ENCODE measurements at regions not wholly inside any gene's neighbourhood (a gene's known extent, or its start where the extent isn't known, plus 50 kb on each side); places are given as distances from the start of the nearest gene placed in this dataset.
A peak's percentile ranks its signal among the peaks of the same experiment; 100 is the strongest.

GRCh38 chr2:21469564-21469963 lies 345.8 kb downstream of the TDRD15 start:
- no peak overlapping the region for H3K27ac ChIP-seq
- DNase-seq (ENCODE audit: low read depth in 1 of 2, low spot score in 2 of 2): no peak
- no peaks in the 10 kb centered on the region for H3K36me3 ChIP-seq
- H3K4me3 ChIP-seq: no peak overlapping the region
- H3K9me3 ChIP-seq (replicated peaks): no peaks in the 10 kb centered on the region
- H3K4me1 ChIP-seq (replicated peaks): peaks cover 38% of the 10 kb centered on the region
- H3K27me3 ChIP-seq (replicated peaks): no peaks in the 10 kb centered on the region

GRCh38 chr2:21480162-21480561 lies 356.4 kb downstream of the TDRD15 start:
- Histone ChIP-seq H3K36me3 (no peaks in the 10 kb centered on the region), H3K9me3 (replicated peaks) (no peaks in the 10 kb centered on the region), H3K4me3 (no peak overlapping the region), H3K27ac (no peak overlapping the region), H3K4me1 (replicated peaks) (no peaks in the 10 kb centered on the region), H3K27me3 (replicated peaks) (no peaks in the 10 kb centered on the region)
- DNase-seq (ENCODE audit: low read depth in 1 of 2, low spot score in 2 of 2): no peak

GRCh38 chr2:21484643-21485042 lies 360.9 kb downstream of the TDRD15 start:
- Histone ChIP-seq H3K27ac (no peak overlapping the region), H3K36me3 (no peaks in the 10 kb centered on the region), H3K4me1 (replicated peaks) (no peaks in the 10 kb centered on the region), H3K27me3 (replicated peaks) (no peaks in the 10 kb centered on the region), H3K9me3 (replicated peaks) (no peaks in the 10 kb centered on the region), H3K4me3 (no peak overlapping the region)
- DNase-seq (ENCODE audit: low read depth in 1 of 2, low spot score in 2 of 2): no peak

GRCh38 chr2:21486445-21486844 lies 362.7 kb downstream of the TDRD15 start:
- no peaks in the 10 kb centered on the region for H3K4me1 ChIP-seq (replicated peaks)
- no peak for DNase-seq (ENCODE audit: low read depth in 1 of 2, low spot score in 2 of 2)
- no peaks in the 10 kb centered on the region for H3K36me3 ChIP-seq
- H3K9me3 ChIP-seq (replicated peaks): no peaks in the 10 kb centered on the region
- H3K4me3 ChIP-seq: no peak overlapping the region
- H3K27ac ChIP-seq: no peak overlapping the region
- H3K27me3 ChIP-seq (replicated peaks): no peaks in the 10 kb centered on the region

GRCh38 chr2:21489080-21489479 lies 365.3 kb downstream of the TDRD15 start:
- no peaks in the 10 kb centered on the region for H3K36me3 ChIP-seq
- H3K27ac ChIP-seq: no peak overlapping the region
- no peak overlapping the region for H3K4me3 ChIP-seq
- no peaks in the 10 kb centered on the region for H3K9me3 ChIP-seq (replicated peaks)
- H3K4me1 ChIP-seq (replicated peaks): no peaks in the 10 kb centered on the region
- no peaks in the 10 kb centered on the region for H3K27me3 ChIP-seq (replicated peaks)
- no peak for DNase-seq (ENCODE audit: low read depth in 1 of 2, low spot score in 2 of 2)

GRCh38 chr2:21498016-21498415 lies 374.2 kb downstream of the TDRD15 start:
- H3K4me1 ChIP-seq (replicated peaks): peaks cover 5% of the 10 kb centered on the region; the same call in 1 of the 2 replicates
- no peak overlapping the region for H3K27ac ChIP-seq
- H3K36me3 ChIP-seq: no peaks in the 10 kb centered on the region
- DNase-seq (ENCODE audit: low read depth in 1 of 2, low spot score in 2 of 2): no peak
- H3K9me3 ChIP-seq (replicated peaks): peaks cover 3% of the 10 kb centered on the region; the same call in 1 of the 2 replicates
- H3K4me3 ChIP-seq: no peak overlapping the region
- H3K27me3 ChIP-seq (replicated peaks): no peaks in the 10 kb centered on the region

- H3K36me3 ChIP-seq: no peaks in the 10 kb centered on the region
- no peaks in the 10 kb centered on the region for H3K27me3 ChIP-seq (replicated peaks)
- H3K9me3 ChIP-seq (replicated peaks): peaks cover 3% of the 10 kb centered on the region; the same call in 1 of the 2 replicates
- H3K27ac ChIP-seq: no peak overlapping the region
- H3K4me3 ChIP-seq: no peak overlapping the region
- DNase-seq (ENCODE audit: low read depth in 1 of 2, low spot score in 2 of 2): peak in 1 of 2 experiments; percentile 22
- H3K4me1 ChIP-seq (replicated peaks): peaks cover 5% of the 10 kb centered on the region; the same call in 1 of the 2 replicates
Observed at GRCh38 chr2:21500401-21500945, 376.7 kb downstream of the TDRD15 start.

GRCh38 chr2:21501376-21502027 lies 377.7 kb downstream of the TDRD15 start:
- no peak overlapping the region for H3K27ac ChIP-seq
- peaks cover 5% of the 10 kb centered on the region; the same call in 1 of the 2 replicates for H3K4me1 ChIP-seq (replicated peaks)
- H3K4me3 ChIP-seq: no peak overlapping the region
- no peaks in the 10 kb centered on the region for H3K27me3 ChIP-seq (replicated peaks)
- H3K36me3 ChIP-seq: no peaks in the 10 kb centered on the region
- no peak for DNase-seq (ENCODE audit: low read depth in 1 of 2, low spot score in 2 of 2)
- H3K9me3 ChIP-seq (replicated peaks): peaks cover 3% of the 10 kb centered on the region; the same call in 1 of the 2 replicates

- no peaks in the 10 kb centered on the region for H3K27me3 ChIP-seq (replicated peaks)
- H3K4me1 ChIP-seq (replicated peaks): no peaks in the 10 kb centered on the region
- H3K36me3 ChIP-seq: no peaks in the 10 kb centered on the region
- DNase-seq (ENCODE audit: low read depth in 1 of 2, low spot score in 2 of 2): no peak
- no peak overlapping the region for H3K4me3 ChIP-seq
- no peaks in the 10 kb centered on the region for H3K9me3 ChIP-seq (replicated peaks)
- H3K27ac ChIP-seq: no peak overlapping the region
Observed at GRCh38 chr2:21515903-21516302, 392.1 kb downstream of the TDRD15 start.

- Histone ChIP-seq H3K27me3 (replicated peaks) (no peaks in the 10 kb centered on the region), H3K36me3 (no peaks in the 10 kb centered on the region), H3K9me3 (replicated peaks) (no peaks in the 10 kb centered on the region), H3K4me1 (replicated peaks) (no peaks in the 10 kb centered on the region), H3K4me3 (no peak overlapping the region), H3K27ac (no peak overlapping the region)
- no peak for DNase-seq (ENCODE audit: low read depth in 1 of 2, low spot score in 2 of 2)
Observed at GRCh38 chr2:21519412-21519811, 395.6 kb downstream of the TDRD15 start.

GRCh38 chr2:21519821-21520220 lies 396.1 kb downstream of the TDRD15 start:
- Histone ChIP-seq H3K27ac (no peak overlapping the region), H3K27me3 (replicated peaks) (no peaks in the 10 kb centered on the region), H3K4me3 (no peak overlapping the region), H3K9me3 (replicated peaks) (no peaks in the 10 kb centered on the region), H3K4me1 (replicated peaks) (no peaks in the 10 kb centered on the region), H3K36me3 (no peaks in the 10 kb centered on the region)
- no peak for DNase-seq (ENCODE audit: low read depth in 1 of 2, low spot score in 2 of 2)

GRCh38 chr2:21535826-21536225 lies 412.1 kb downstream of the TDRD15 start:
- H3K4me3 ChIP-seq: no peak overlapping the region
- no peaks in the 10 kb centered on the region for H3K27me3 ChIP-seq (replicated peaks)
- no peak for DNase-seq (ENCODE audit: low read depth in 1 of 2, low spot score in 2 of 2)
- H3K36me3 ChIP-seq: no peaks in the 10 kb centered on the region
- peaks cover 8% of the 10 kb centered on the region; the same call in 1 of the 2 replicates for H3K9me3 ChIP-seq (replicated peaks)
- no peaks in the 10 kb centered on the region for H3K4me1 ChIP-seq (replicated peaks)
- H3K27ac ChIP-seq: no peak overlapping the region

GRCh38 chr2:21539685-21540084 lies 415.9 kb downstream of the TDRD15 start:
- no peak for DNase-seq (ENCODE audit: low read depth in 1 of 2, low spot score in 2 of 2)
- Histone ChIP-seq H3K27me3 (replicated peaks) (no peaks in the 10 kb centered on the region), H3K27ac (no peak overlapping the region), H3K9me3 (replicated peaks) (peaks cover 7% of the 10 kb centered on the region; the same call in 1 of the 2 replicates), H3K4me1 (replicated peaks) (no peaks in the 10 kb centered on the region), H3K36me3 (no peaks in the 10 kb centered on the region), H3K4me3 (no peak overlapping the region)

GRCh38 chr2:21543630-21544029 lies 419.9 kb downstream of the TDRD15 start:
- H3K36me3 ChIP-seq: no peaks in the 10 kb centered on the region
- DNase-seq (ENCODE audit: low read depth in 1 of 2, low spot score in 2 of 2): no peak
- no peaks in the 10 kb centered on the region for H3K27me3 ChIP-seq (replicated peaks)
- no peak overlapping the region for H3K27ac ChIP-seq
- H3K4me1 ChIP-seq (replicated peaks): no peaks in the 10 kb centered on the region
- no peaks in the 10 kb centered on the region for H3K9me3 ChIP-seq (replicated peaks)
- H3K4me3 ChIP-seq: no peak overlapping the region

Measured in SJSA1 (cell line).